CD4-positive, alpha-beta T cell treated with Interleukin-17A for 4 hours (primary cell): ENCODE measurements at regions not wholly inside any gene's neighbourhood (a gene's known extent, or its start where the extent isn't known, plus 50 kb on each side); places are given as distances from the start of the nearest gene placed in this dataset.

ENCODE experiments used
- DNase-seq: peaks from one replicate; pipeline ENCODE4 v3.0.0-alpha.2; 2020; ENCODE audit warnings: mixed read lengths

GRCh38 chr5:62698756-62699155 lies 120.1 kb downstream of the LRRC70 start:
- no peak for DNase-seq

- no peak for DNase-seq
These were observed 116.7 kb downstream of the LRRC70 start for GRCh38 chr5:62695274-62695673.

- DNase-seq = no peak
These were observed 114.5 kb downstream of the LRRC70 start for GRCh38 chr5:62692946-62693713.

- no peak for DNase-seq
These were observed 113.3 kb downstream of the LRRC70 start for GRCh38 chr5:62691946-62692345.

- no peak for DNase-seq
These were observed 111.8 kb downstream of the LRRC70 start for GRCh38 chr5:62690421-62690820.

GRCh38 chr5:62689599-62690368 lies 111.2 kb downstream of the LRRC70 start:
- DNase-seq = no peak

GRCh38 chr5:62686692-62687091 lies 108.1 kb downstream of the LRRC70 start:
- no peak for DNase-seq

- no peak for DNase-seq
These were observed 106.6 kb downstream of the LRRC70 start for GRCh38 chr5:62685221-62685620.

- DNase-seq = no peak
These were observed 105.7 kb downstream of the LRRC70 start for GRCh38 chr5:62684310-62684709.

- no peak for DNase-seq
These were observed 103.4 kb downstream of the LRRC70 start for GRCh38 chr5:62682059-62682458.

GRCh38 chr5:62681117-62681850 lies 102.7 kb downstream of the LRRC70 start:
- DNase-seq = no peak

- no peak for DNase-seq
These were observed 101.5 kb downstream of the LRRC70 start for GRCh38 chr5:62680121-62680520.
